ENCODE measurements at regions not wholly inside any gene's neighbourhood (a gene's known extent, or its start where the extent isn't known, plus 50 kb on each side); places are given as distances from the start of the nearest gene placed in this dataset.

- H3K27ac ChIP-seq (ENCODE audit: low read length): no peak overlapping the region
- no peak for DNase-seq (ENCODE audit: low read depth, low spot score)
- WGBS (ENCODE audit: insufficient coverage, insufficient read length): no CpG with 5 or more reads among the region's 6 CpGs
- no peaks in the 10 kb centered on the region for H3K36me3 ChIP-seq (ENCODE audit: control insufficient read depth, insufficient read depth, low read length)
- H3K4me1 ChIP-seq (ENCODE audit: control insufficient read depth, insufficient read depth, low read length): no peaks in the 10 kb centered on the region
- no peaks in the 10 kb centered on the region for H3K27me3 ChIP-seq (ENCODE audit: control insufficient read depth, insufficient read depth, low read length)
- H3K4me3 ChIP-seq (ENCODE audit: low read length): no peak overlapping the region
- H3K9me3 ChIP-seq (ENCODE audit: control insufficient read depth, insufficient read depth, low read length): no peaks in the 10 kb centered on the region
These were observed 2233.4 kb downstream of the ARAP2 start for GRCh38 chr4:34010751-34011519.

DNA sequence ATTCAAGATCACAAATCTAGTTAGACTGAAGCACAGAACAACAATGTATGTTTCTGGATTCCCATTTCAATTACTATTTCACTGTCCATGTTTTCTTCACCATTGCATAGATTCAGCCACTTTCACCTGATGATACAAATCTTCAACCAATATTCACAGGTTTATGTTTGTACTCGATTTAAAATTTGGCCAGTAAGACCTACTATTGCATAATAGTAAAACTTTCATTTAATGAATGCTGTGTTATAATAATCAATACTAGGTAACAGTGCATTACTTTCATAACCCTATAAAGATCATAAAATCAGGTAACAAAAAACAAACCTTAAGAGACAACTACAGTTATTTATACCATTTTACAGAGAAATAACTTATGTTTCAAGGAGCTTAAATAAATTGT is 2209.1 kb downstream of the ARAP2 start:
- no CpG with 5 or more reads among the region's 1 CpG for WGBS (ENCODE audit: insufficient coverage, insufficient read length)
- Histone ChIP-seq H3K27ac (ENCODE audit: low read length) (no peak overlapping the region), H3K36me3 (ENCODE audit: control insufficient read depth, insufficient read depth, low read length) (no peaks in the 10 kb centered on the region)

GRCh38 chr4:34037280-34037679 is 2207.0 kb downstream of the ARAP2 start:
- Histone ChIP-seq H3K27ac (ENCODE audit: low read length) (no peak overlapping the region), H3K4me1 (ENCODE audit: control insufficient read depth, insufficient read depth, low read length) (no peaks in the 10 kb centered on the region), H3K4me3 (ENCODE audit: low read length) (no peak overlapping the region), H3K36me3 (ENCODE audit: control insufficient read depth, insufficient read depth, low read length) (no peaks in the 10 kb centered on the region), H3K9me3 (ENCODE audit: control insufficient read depth, insufficient read depth, low read length) (no peaks in the 10 kb centered on the region), H3K27me3 (ENCODE audit: control insufficient read depth, insufficient read depth, low read length) (no peaks in the 10 kb centered on the region)
- DNase-seq (ENCODE audit: low read depth, low spot score): no peak
- WGBS (ENCODE audit: insufficient coverage, insufficient read length): no CpG with 5 or more reads among the region's 1 CpG

More for the DNA sequence above, 2209.1 kb downstream of the ARAP2 start:
- H3K9me3 ChIP-seq (ENCODE audit: control insufficient read depth, insufficient read depth, low read length): no peaks in the 10 kb centered on the region
- H3K4me3 ChIP-seq (ENCODE audit: low read length): no peak overlapping the region
- no peaks in the 10 kb centered on the region for H3K27me3 ChIP-seq (ENCODE audit: control insufficient read depth, insufficient read depth, low read length)
- no peaks in the 10 kb centered on the region for H3K4me1 ChIP-seq (ENCODE audit: control insufficient read depth, insufficient read depth, low read length)
- DNase-seq (ENCODE audit: low read depth, low spot score): no peak

GRCh38 chr4:34039766-34040165 is 2204.5 kb downstream of the ARAP2 start:
- Histone ChIP-seq H3K27me3 (ENCODE audit: control insufficient read depth, insufficient read depth, low read length) (no peaks in the 10 kb centered on the region), H3K27ac (ENCODE audit: low read length) (no peak overlapping the region), H3K4me1 (ENCODE audit: control insufficient read depth, insufficient read depth, low read length) (no peaks in the 10 kb centered on the region), H3K4me3 (ENCODE audit: low read length) (no peak overlapping the region), H3K9me3 (ENCODE audit: control insufficient read depth, insufficient read depth, low read length) (no peaks in the 10 kb centered on the region), H3K36me3 (ENCODE audit: control insufficient read depth, insufficient read depth, low read length) (no peaks in the 10 kb centered on the region)
- no peak for DNase-seq (ENCODE audit: low read depth, low spot score)
- no CpG with 5 or more reads among the region's 14 CpGs for WGBS (ENCODE audit: insufficient coverage, insufficient read length)

DNA sequence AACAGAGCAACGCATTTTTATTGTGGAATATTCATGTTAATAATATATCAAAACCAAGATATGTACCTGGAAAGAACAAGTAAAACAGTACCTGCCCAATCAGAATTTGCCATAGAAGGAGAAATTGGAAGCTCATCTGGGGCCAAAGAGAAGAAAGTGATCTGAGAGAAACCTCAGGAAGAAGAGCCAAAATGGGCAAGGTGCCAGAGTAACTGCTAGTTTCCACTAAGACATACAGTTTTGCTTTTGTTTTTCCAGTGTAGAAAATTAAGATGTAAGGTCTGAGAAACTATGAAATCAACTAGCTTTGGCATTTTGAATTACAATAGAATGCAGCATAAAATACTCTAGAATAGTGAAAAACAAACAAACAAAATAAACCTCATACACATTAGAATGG is 2201.2 kb downstream of the ARAP2 start:
- H3K36me3 ChIP-seq (ENCODE audit: control insufficient read depth, insufficient read depth, low read length): no peaks in the 10 kb centered on the region
- H3K27me3 ChIP-seq (ENCODE audit: control insufficient read depth, insufficient read depth, low read length): no peaks in the 10 kb centered on the region
- no peak overlapping the region for H3K27ac ChIP-seq (ENCODE audit: low read length)
- H3K4me1 ChIP-seq (ENCODE audit: control insufficient read depth, insufficient read depth, low read length): no peaks in the 10 kb centered on the region
- H3K9me3 ChIP-seq (ENCODE audit: control insufficient read depth, insufficient read depth, low read length): no peaks in the 10 kb centered on the region
- DNase-seq (ENCODE audit: low read depth, low spot score): no peak
- H3K4me3 ChIP-seq (ENCODE audit: low read length): no peak overlapping the region
- no CpG with 5 or more reads among the region's 1 CpG for WGBS (ENCODE audit: insufficient coverage, insufficient read length)

- no peak overlapping the region for H3K27ac ChIP-seq (ENCODE audit: low read length)
- H3K4me1 ChIP-seq (ENCODE audit: control insufficient read depth, insufficient read depth, low read length): no peaks in the 10 kb centered on the region
- no peak overlapping the region for H3K4me3 ChIP-seq (ENCODE audit: low read length)
- H3K36me3 ChIP-seq (ENCODE audit: control insufficient read depth, insufficient read depth, low read length): no peaks in the 10 kb centered on the region
- no peak for DNase-seq (ENCODE audit: low read depth, low spot score)
- no peaks in the 10 kb centered on the region for H3K27me3 ChIP-seq (ENCODE audit: control insufficient read depth, insufficient read depth, low read length)
- WGBS (ENCODE audit: insufficient coverage, insufficient read length): no CpG with 5 or more reads among the region's 1 CpG
- no peaks in the 10 kb centered on the region for H3K9me3 ChIP-seq (ENCODE audit: control insufficient read depth, insufficient read depth, low read length)
These were observed 2197.7 kb downstream of the ARAP2 start for GRCh38 chr4:34046580-34046979.

- Histone ChIP-seq H3K4me3 (ENCODE audit: low read length) (no peak overlapping the region), H3K9me3 (ENCODE audit: control insufficient read depth, insufficient read depth, low read length) (no peaks in the 10 kb centered on the region), H3K27ac (ENCODE audit: low read length) (no peak overlapping the region), H3K4me1 (ENCODE audit: control insufficient read depth, insufficient read depth, low read length) (no peaks in the 10 kb centered on the region), H3K27me3 (ENCODE audit: control insufficient read depth, insufficient read depth, low read length) (no peaks in the 10 kb centered on the region), H3K36me3 (ENCODE audit: control insufficient read depth, insufficient read depth, low read length) (no peaks in the 10 kb centered on the region)
- no peak for DNase-seq (ENCODE audit: low read depth, low spot score)
- no CpG with 5 or more reads among the region's 3 CpGs for WGBS (ENCODE audit: insufficient coverage, insufficient read length)
These were observed 2197.0 kb downstream of the ARAP2 start for GRCh38 chr4:34047363-34047762.

- Histone ChIP-seq H3K36me3 (ENCODE audit: control insufficient read depth, insufficient read depth, low read length) (no peaks in the 10 kb centered on the region), H3K27me3 (ENCODE audit: control insufficient read depth, insufficient read depth, low read length) (no peaks in the 10 kb centered on the region), H3K27ac (ENCODE audit: low read length) (no peak overlapping the region), H3K4me1 (ENCODE audit: control insufficient read depth, insufficient read depth, low read length) (no peaks in the 10 kb centered on the region), H3K9me3 (ENCODE audit: control insufficient read depth, insufficient read depth, low read length) (no peaks in the 10 kb centered on the region), H3K4me3 (ENCODE audit: low read length) (no peak overlapping the region)
- no peak for DNase-seq (ENCODE audit: low read depth, low spot score)
- WGBS (ENCODE audit: insufficient coverage, insufficient read length): no CpG with 5 or more reads among the region's 2 CpGs
These were observed 2178.2 kb downstream of the ARAP2 start for GRCh38 chr4:34066126-34066525.

DNA sequence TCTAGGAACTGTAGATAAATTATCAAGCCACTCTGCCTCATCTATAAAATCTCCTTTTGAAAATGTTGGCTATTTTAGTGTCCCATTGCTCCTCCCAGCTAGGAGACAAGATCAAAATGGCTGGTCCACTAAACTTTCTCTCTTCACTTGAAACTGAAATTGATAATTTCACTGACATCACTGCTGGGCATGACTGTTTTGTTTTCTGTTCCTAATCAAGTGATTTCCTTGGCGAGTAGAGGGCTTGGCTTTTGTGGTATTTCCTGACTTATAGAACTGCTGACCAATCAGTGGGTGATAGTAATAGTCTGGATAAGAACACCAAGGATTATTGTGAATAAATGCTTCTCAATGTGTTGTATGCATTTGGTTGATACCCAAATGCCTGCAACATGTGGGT is 2152.9 kb downstream of the ARAP2 start:
- H3K9me3 ChIP-seq (ENCODE audit: control insufficient read depth, insufficient read depth, low read length): no peaks in the 10 kb centered on the region
- H3K27ac ChIP-seq (ENCODE audit: low read length): no peak overlapping the region
- H3K27me3 ChIP-seq (ENCODE audit: control insufficient read depth, insufficient read depth, low read length): no peaks in the 10 kb centered on the region
- DNase-seq (ENCODE audit: low read depth, low spot score): no peak
- no peak overlapping the region for H3K4me3 ChIP-seq (ENCODE audit: low read length)
- WGBS (ENCODE audit: insufficient coverage, insufficient read length): no CpG with 5 or more reads among the region's 1 CpG
- H3K36me3 ChIP-seq (ENCODE audit: control insufficient read depth, insufficient read depth, low read length): no peaks in the 10 kb centered on the region
- H3K4me1 ChIP-seq (ENCODE audit: control insufficient read depth, insufficient read depth, low read length): no peaks in the 10 kb centered on the region

- H3K36me3 ChIP-seq (ENCODE audit: control insufficient read depth, insufficient read depth, low read length): no peaks in the 10 kb centered on the region
- no peaks in the 10 kb centered on the region for H3K9me3 ChIP-seq (ENCODE audit: control insufficient read depth, insufficient read depth, low read length)
- DNase-seq (ENCODE audit: low read depth, low spot score): no peak
- H3K4me1 ChIP-seq (ENCODE audit: control insufficient read depth, insufficient read depth, low read length): no peaks in the 10 kb centered on the region
- H3K27me3 ChIP-seq (ENCODE audit: control insufficient read depth, insufficient read depth, low read length): no peaks in the 10 kb centered on the region
- H3K27ac ChIP-seq (ENCODE audit: low read length): no peak overlapping the region
- no peak overlapping the region for H3K4me3 ChIP-seq (ENCODE audit: low read length)
These were observed 2150.2 kb downstream of the ARAP2 start for GRCh38 chr4:34094114-34094513.

DNA sequence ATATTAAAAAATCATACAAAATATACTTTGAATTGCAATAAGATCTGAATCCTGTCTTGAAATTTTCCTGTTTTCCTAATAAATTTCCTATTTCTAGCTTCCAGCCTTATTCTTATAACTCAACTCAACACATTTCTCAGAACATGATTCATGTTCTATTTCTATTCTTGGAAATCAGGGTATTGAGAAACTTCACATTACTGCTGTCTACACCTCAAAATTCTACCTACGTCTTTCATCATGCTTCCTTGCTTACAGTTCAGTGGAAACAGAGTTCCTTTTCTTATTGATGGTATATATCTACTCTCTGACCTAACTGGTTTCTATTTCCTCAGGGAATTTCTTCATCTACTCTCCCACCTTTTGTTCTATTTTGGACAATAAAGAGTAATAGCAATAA is 2139.0 kb downstream of the ARAP2 start:
- no peaks in the 10 kb centered on the region for H3K4me1 ChIP-seq (ENCODE audit: control insufficient read depth, insufficient read depth, low read length)
- no peak overlapping the region for H3K4me3 ChIP-seq (ENCODE audit: low read length)
- no peaks in the 10 kb centered on the region for H3K27me3 ChIP-seq (ENCODE audit: control insufficient read depth, insufficient read depth, low read length)
- no peak for DNase-seq (ENCODE audit: low read depth, low spot score)
- no peaks in the 10 kb centered on the region for H3K9me3 ChIP-seq (ENCODE audit: control insufficient read depth, insufficient read depth, low read length)
- no CpG with 5 or more reads among the region's 1 CpG for WGBS (ENCODE audit: insufficient coverage, insufficient read length)
- no peaks in the 10 kb centered on the region for H3K36me3 ChIP-seq (ENCODE audit: control insufficient read depth, insufficient read depth, low read length)
- H3K27ac ChIP-seq (ENCODE audit: low read length): no peak overlapping the region

Data from iPS DF 6.9 (cell line).